GM18951 (cell line): ENCODE measurements at regions not wholly inside any gene's neighbourhood (a gene's known extent, or its start where the extent isn't known, plus 50 kb on each side); places are given as distances from the start of the nearest gene placed in this dataset.

Source experiments
- POLR2A ChIP-seq: IDR thresholded peaks from 4 replicates; pipeline ENCODE4 v1.6.1; 2011; ENCODE audit warnings: mild to moderate bottlenecking; ENCODE audit not compliant: insufficient read length, insufficient read depth; ENCODE audit errors: extremely low read depth
- in situ Hi-C: fragments of 300-500 bp; cut with MboI; formaldehyde crosslinking; loops from one replicate; pipeline ENCODE4 v1.12.0; 2022; ENCODE audit warnings: low sequenced_read_pairs, mixed read lengths, inconsistent platforms; ENCODE audit not compliant: unreplicated experiment

GRCh38 chr10:10591715-10592341, 425.8 kb upstream of the CELF2 start:
- no peak for TF ChIP-seq POLR2A
- in situ Hi-C loops, result no loop called here

DNA sequence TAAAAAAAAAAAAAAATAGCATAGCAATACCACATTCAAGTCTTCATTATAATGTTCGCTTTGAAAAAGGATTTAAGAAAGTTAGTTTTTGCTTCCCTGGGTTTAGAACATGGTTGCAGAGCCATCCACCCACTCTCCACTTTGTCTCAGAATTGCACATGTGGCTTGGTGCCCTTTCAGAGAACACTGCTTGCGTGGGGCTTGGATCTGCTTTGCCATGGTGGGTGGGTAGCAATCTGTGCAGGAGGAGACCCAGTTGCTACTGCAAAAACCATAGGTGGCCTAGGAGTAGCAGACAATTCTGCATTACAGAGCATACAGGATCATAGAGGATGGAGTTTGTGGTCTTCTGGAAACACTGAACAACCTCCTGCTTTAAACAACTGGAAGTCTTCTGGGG, 421.4 kb upstream of the CELF2 start:
- TF ChIP-seq POLR2A, result no peak
- in situ Hi-C loops, result no loop called here

GRCh38 chr10:10598297-10598696, 419.4 kb upstream of the CELF2 start:
- in situ Hi-C loops, result no loop called here

DNA sequence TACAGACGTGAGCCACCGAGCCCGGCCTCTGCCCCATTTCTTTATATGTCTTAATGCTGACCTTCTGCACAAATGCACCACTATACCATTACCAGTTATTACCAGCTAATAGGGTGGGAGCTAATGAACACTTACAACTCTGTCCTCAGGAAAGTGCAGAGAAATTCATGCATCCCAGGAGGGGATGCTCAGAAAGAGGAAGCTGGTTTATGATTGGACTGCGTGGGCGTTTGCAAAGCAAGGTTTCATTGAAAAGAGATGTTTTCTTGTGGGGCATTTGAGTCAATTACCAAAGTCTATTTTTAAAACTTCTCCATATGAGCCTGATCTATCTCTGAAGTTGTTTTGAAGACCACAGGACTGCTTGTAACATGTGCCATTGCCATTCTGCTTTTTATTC, 417.7 kb upstream of the CELF2 start:
- in situ Hi-C loops, result no loop called here
- TF ChIP-seq POLR2A, result no peak

More at GRCh38 chr10:10598297-10598696, 419.4 kb upstream of the CELF2 start:
- TF ChIP-seq POLR2A, result no peak

DNA sequence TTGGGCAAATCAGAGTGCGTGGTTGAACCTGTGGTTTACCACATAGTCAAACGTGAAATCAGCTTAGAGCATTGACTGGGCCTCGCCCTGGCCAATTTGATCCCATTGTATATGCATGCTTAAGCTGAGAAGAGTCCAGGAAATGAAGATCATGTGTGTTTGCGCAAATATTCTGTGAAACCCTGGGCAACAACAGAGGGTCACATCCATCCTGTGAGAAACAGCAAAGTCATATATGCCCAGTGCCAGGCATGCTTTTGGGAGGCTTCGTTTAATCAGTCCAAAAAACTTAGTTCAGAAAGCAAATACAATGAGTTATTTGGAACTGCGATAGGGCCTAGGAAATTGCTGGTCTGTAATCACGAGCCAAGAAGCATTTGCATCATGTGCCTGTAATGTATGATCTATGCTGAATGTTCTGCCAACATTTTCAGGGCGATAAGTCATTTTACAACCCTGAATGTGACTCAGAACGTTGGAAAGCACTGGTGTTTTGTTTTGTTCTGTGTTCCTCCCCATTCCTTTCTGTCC, 412.1 kb upstream of the CELF2 start:
- in situ Hi-C loops, result no loop called here
- no peak for TF ChIP-seq POLR2A

- TF ChIP-seq POLR2A, result no peak
- in situ Hi-C loops, result no loop called here
These were observed 408.2 kb upstream of the CELF2 start for GRCh38 chr10:10609379-10609955.

GRCh38 chr10:10610171-10610570, 407.5 kb upstream of the CELF2 start:
- in situ Hi-C loops, result no loop called here
- no peak for TF ChIP-seq POLR2A

DNA sequence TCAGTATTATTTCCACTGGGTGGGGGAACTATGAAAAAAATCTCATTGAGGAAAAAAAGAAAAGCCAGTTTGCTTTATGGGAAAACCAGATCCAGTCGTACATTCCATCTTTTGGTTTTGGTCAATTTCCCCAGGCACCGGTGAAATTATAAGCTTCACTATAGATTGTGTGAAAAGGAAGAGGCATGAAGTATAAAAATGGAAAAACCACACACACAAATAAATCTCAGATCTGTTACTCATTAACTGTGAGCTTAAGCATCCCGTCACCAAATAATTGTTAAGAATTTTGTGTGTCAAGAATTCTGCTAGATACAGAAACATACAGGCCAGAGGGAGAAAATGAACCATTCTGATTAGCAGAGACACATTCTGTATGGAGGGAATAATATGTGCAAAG, 405.5 kb upstream of the CELF2 start:
- in situ Hi-C loops, result no loop called here

DNA sequence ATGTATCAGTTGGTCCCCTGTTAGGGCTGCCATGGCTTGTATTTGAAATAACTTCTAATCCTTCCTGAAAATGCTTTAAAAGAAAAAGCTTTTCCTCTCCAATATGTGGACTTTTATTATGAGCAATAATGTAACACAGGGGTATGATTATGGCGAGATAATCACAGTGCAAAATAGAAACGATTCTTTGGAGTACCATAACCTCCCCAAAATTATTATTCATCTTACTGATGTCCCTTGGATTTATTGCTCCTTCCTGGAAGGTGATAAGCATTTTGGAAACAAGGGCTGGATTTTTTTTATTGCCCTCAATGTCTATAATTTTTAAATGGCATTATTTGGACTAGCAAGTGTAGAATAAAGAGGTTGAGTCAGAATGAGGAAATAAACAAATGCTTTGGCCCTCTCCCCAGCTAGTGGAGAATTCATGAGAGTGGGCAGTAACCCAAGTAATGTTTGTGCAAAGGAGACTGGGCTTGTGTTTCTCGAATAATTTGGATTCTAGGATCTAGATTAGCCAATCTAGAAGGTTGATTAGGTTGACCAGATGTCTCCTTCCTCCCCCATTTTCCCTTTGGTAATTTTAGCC, 403.9 kb upstream of the CELF2 start:
- in situ Hi-C loops, result no loop called here
- no peak for TF ChIP-seq POLR2A

More for the DNA sequence above, 405.5 kb upstream of the CELF2 start:
- TF ChIP-seq POLR2A, result no peak

- in situ Hi-C loops, result no loop called here
- no peak for TF ChIP-seq POLR2A
These were observed 400.0 kb upstream of the CELF2 start for GRCh38 chr10:10617686-10618085.

DNA sequence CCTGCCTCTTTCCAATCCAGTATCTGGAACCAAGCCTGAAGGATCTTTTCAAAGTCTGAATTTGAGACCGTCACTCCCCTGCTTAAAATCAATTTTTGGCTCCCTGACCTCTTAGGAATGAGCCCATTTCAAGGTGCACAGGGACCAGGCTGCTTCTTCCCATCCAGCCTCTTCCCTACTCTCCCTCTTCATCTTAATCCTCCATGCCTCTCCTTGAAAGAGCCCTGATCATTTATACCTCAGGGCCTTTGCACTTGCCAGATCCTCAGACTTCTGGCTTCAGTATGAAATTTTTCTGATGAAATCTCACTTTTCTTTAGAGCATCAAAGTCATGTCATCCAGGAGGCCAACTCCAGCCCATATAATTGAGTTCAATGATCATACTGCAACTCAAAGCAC, 399.5 kb upstream of the CELF2 start:
- in situ Hi-C loops, result no loop called here
- no peak for TF ChIP-seq POLR2A

- no peak for TF ChIP-seq POLR2A
- in situ Hi-C loops, result no loop called here
These were observed 393.6 kb upstream of the CELF2 start for GRCh38 chr10:10623958-10624566.

- in situ Hi-C loops, result no loop called here
- no peak for TF ChIP-seq POLR2A
These were observed 393.1 kb upstream of the CELF2 start for GRCh38 chr10:10624567-10624962.

DNA sequence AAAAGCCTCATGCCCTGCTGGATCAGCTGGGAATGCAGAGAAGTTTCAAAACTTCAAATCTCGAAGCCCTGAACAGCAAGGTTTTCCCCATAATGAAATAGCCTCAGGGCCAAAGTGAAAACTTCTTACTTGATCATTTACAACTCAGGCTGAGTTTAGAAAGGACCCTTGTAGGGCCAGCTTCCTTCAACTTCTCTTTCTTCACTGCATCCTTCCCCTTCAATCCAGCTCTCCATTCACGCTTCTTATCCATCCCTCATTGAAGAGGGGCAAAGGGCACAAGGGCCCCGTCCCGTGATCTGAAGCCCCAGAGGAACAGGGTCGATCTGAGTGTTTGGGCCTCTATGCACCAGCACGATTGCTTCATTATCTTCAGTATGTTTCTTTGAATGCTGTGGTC, 392.2 kb upstream of the CELF2 start:
- no peak for TF ChIP-seq POLR2A
- in situ Hi-C loops, result no loop called here

DNA sequence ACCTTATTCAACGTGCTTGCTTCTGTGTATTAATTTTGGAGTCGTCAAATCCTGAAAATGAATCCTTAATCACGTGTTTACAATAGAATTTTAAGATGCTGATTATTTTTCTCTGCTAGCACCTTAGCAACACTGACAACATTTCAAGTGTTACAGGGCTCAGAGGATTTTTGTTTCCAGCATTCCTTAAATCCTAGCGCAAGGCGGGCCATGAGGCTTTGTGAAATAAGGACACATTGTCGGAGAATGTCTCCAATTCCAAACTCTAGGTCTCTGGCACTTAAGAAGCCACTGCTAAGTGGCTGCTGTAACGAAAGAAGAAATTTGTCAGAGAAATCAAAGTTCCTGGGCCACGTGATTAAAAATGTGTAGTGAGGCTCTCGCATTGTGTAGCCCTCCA, 390.9 kb upstream of the CELF2 start:
- in situ Hi-C loops, result no loop called here
- no peak for TF ChIP-seq POLR2A
